Peyer's patch (tissue), 4 donors: ENCODE measurements at regions not wholly inside any gene's neighbourhood (a gene's known extent, or its start where the extent isn't known, plus 50 kb on each side); places are given as distances from the start of the nearest gene placed in this dataset.

Experiments used
- POLR2A ChIP-seq, 2 donors: fragments of 450-650 bp; IDR thresholded peaks; one replicate each; pipeline ENCODE4 v1.5.1; 2017; ENCODE audit warnings: antibody characterized with exemption in 2 of 2, mild to moderate bottlenecking in 2 of 2, moderate library complexity in 2 of 2
- TF ChIP-seq, protein P1 (sequence below), 6 experiments: fragments of 450-650 bp in 4 of 6; fragments of 200-600 bp in 2 of 6; sonication (generic) in 1 of 6; IDR thresholded peaks; one replicate each; pipeline ENCODE4 v1.5.1; 2017 to 2019; ENCODE audit warnings: antibody characterized with exemption in 6 of 6, mild to moderate bottlenecking in 3 of 6, moderate library complexity in 1 of 6

DNA sequence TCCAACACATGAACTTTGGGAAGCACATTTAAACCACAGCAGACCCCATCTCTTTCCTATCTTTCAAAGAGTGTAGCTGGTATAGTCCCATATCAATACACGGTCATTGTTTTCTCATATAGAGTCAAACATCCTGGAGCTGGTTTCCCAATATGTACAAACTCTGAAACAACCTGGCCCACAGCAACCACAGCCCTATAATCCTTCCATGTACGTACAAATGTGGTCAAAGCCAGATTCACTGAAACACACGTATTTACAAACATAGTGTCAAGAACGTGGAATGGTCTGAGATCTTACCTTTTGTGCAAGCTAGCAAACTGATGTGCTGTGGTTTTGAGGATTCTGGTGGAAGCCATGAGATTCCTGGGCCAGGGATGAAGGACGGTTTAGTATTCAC is 97.3 kb downstream of the HS1BP3 start:
- TF ChIP-seq, protein P1, sequence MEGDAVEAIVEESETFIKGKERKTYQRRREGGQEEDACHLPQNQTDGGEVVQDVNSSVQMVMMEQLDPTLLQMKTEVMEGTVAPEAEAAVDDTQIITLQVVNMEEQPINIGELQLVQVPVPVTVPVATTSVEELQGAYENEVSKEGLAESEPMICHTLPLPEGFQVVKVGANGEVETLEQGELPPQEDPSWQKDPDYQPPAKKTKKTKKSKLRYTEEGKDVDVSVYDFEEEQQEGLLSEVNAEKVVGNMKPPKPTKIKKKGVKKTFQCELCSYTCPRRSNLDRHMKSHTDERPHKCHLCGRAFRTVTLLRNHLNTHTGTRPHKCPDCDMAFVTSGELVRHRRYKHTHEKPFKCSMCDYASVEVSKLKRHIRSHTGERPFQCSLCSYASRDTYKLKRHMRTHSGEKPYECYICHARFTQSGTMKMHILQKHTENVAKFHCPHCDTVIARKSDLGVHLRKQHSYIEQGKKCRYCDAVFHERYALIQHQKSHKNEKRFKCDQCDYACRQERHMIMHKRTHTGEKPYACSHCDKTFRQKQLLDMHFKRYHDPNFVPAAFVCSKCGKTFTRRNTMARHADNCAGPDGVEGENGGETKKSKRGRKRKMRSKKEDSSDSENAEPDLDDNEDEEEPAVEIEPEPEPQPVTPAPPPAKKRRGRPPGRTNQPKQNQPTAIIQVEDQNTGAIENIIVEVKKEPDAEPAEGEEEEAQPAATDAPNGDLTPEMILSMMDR (IDR thresholded peaks at IDR 0.05) = no peak
- TF ChIP-seq POLR2A (IDR thresholded peaks at IDR 0.05) = no peak
